ENCODE measurements at regions not wholly inside any gene's neighbourhood (a gene's known extent, or its start where the extent isn't known, plus 50 kb on each side); places are given as distances from the start of the nearest gene placed in this dataset.
"Not testable (repeated sequence)": the region's sequence is repeated elsewhere in the genome, so short reads cannot be mapped to it uniquely, and the experiment has no call there.

GRCh38 chr7:80014511-80014910, 120.1 kb upstream of the GNAI1 start:
- H3K4me1 ChIP-seq (replicated peaks in 1 of 2): no peaks in the 10 kb centered on the region
- 67 to 100% (median 89%) methylated on average over 1 to 2 of the region's 2 CpGs; no CpG with 5 or more reads in 2 of the 10 experiments for WGBS, 10 experiments
- ATAC-seq (replicated peaks in 6 of 8): peak in 1 of 8 experiments; percentile 82
- H3K4me3 ChIP-seq: no peak overlapping the region
- in situ Hi-C loops (cut with MboI; ENCODE audit: low pct_unique_long_range_greater_than_20kb in 2 of 9, low sequenced_read_pairs in 9 of 9, unreplicated experiment in 9 of 9): loop anchor here in 5 of 9 experiments (25.0 kb wide), 1 partner anchor 727 kb away; no protein-coding TSS in a partner anchor
- no peak overlapping the region for H3K27ac ChIP-seq

- H3K27ac ChIP-seq: no peak overlapping the region
- in situ Hi-C loops (cut with MboI; ENCODE audit: low pct_unique_long_range_greater_than_20kb in 2 of 9, low sequenced_read_pairs in 9 of 9, unreplicated experiment in 9 of 9): loop anchor here in 5 of 9 experiments (25.0 kb wide), 1 partner anchor 721 kb away; no protein-coding TSS in a partner anchor
- ATAC-seq (replicated peaks in 6 of 8): peak in 5 of 8 experiments; percentile 26 to 86 (median 48)
- H3K4me1 ChIP-seq (replicated peaks in 1 of 2): no peaks in the 10 kb centered on the region
- WGBS, 10 experiments: 0 to 29% (median 20%) methylated on average over 1 of the region's 1 CpG; no CpG with 5 or more reads in 5 of the 10 experiments
- no peak overlapping the region for H3K4me3 ChIP-seq
These were observed 126.6 kb upstream of the GNAI1 start for GRCh38 chr7:80008039-80008438.

GRCh38 chr7:80002865-80003264, 131.8 kb upstream of the GNAI1 start:
- no peak for ATAC-seq (replicated peaks in 6 of 8)
- no peaks in the 10 kb centered on the region for H3K4me1 ChIP-seq (replicated peaks in 1 of 2)
- no peak overlapping the region for H3K27ac ChIP-seq
- in situ Hi-C loops (cut with MboI; ENCODE audit: low pct_unique_long_range_greater_than_20kb in 2 of 9, low sequenced_read_pairs in 9 of 9, unreplicated experiment in 9 of 9): loop anchor here in 5 of 9 experiments (25.0 kb wide), 1 partner anchor 716 kb away; no protein-coding TSS in a partner anchor
- 0 to 91% (median 55%) methylated on average over 1 to 2 of the region's 2 CpGs; no CpG with 5 or more reads in 1 of the 10 experiments for WGBS, 10 experiments
- no peak overlapping the region for H3K4me3 ChIP-seq

GRCh38 chr7:79998363-79998762, 136.3 kb upstream of the GNAI1 start:
- H3K4me3 ChIP-seq: no peak overlapping the region
- ATAC-seq (replicated peaks in 6 of 8): no peak
- 0 to 100% (median 89%) methylated on average over 1 of the region's 1 CpG; no CpG with 5 or more reads in 3 of the 10 experiments for WGBS, 10 experiments
- H3K27ac ChIP-seq: no peak overlapping the region
- no peaks in the 10 kb centered on the region for H3K4me1 ChIP-seq (replicated peaks in 1 of 2)
- in situ Hi-C loops (cut with MboI; ENCODE audit: low pct_unique_long_range_greater_than_20kb in 2 of 9, low sequenced_read_pairs in 9 of 9, unreplicated experiment in 9 of 9): no loop called here

- Histone ChIP-seq H3K27ac (no peak overlapping the region), H3K4me1 (replicated peaks in 1 of 2) (no peaks in the 10 kb centered on the region), H3K4me3 (no peak overlapping the region)
- ATAC-seq (replicated peaks in 6 of 8): no peak
- in situ Hi-C loops (cut with MboI; ENCODE audit: low pct_unique_long_range_greater_than_20kb in 2 of 9, low sequenced_read_pairs in 9 of 9, unreplicated experiment in 9 of 9): no loop called here
- WGBS, 10 experiments: 17 to 100% (median 80%) methylated on average over 1 of the region's 1 CpG; no CpG with 5 or more reads in 1 of the 10 experiments
These were observed 137.3 kb upstream of the GNAI1 start for GRCh38 chr7:79997345-79997744.

- ATAC-seq (replicated peaks in 6 of 8); H3K4me1 ChIP-seq (replicated peaks in 1 of 2); in situ Hi-C loops (cut with MboI; ENCODE audit: low pct_unique_long_range_greater_than_20kb in 2 of 9, low sequenced_read_pairs in 9 of 9, unreplicated experiment in 9 of 9): not testable (repeated sequence)
These were observed 138.9 kb upstream of the GNAI1 start for GRCh38 chr7:79995741-79996140.

GRCh38 chr7:79988653-79989052, 146.0 kb upstream of the GNAI1 start:
- WGBS, 10 experiments: 44 to 100% (median 57%) methylated on average over 1 of the region's 1 CpG; no CpG with 5 or more reads in 5 of the 10 experiments
- peak in 5 of 8 experiments; percentile 80 to 99 (median 87) for ATAC-seq (replicated peaks in 6 of 8)
- H3K4me3 ChIP-seq: no peak overlapping the region
- in situ Hi-C loops (cut with MboI; ENCODE audit: low pct_unique_long_range_greater_than_20kb in 2 of 9, low sequenced_read_pairs in 9 of 9, unreplicated experiment in 9 of 9): no loop called here
- no peak overlapping the region for H3K27ac ChIP-seq
- peaks cover 0 to 12% of the 10 kb centered on the region in 2 donors for H3K4me1 ChIP-seq (replicated peaks in 1 of 2)

More at GRCh38 chr7:79995741-79996140, 138.9 kb upstream of the GNAI1 start:
- H3K4me3 ChIP-seq, H3K27ac ChIP-seq: not testable (repeated sequence)
- 80 to 100% (median 94%) methylated on average over 1 to 3 of the region's 3 CpGs; no CpG with 5 or more reads in 1 of the 10 experiments for whole genome bisulfite sequencing, 10 experiments

GRCh38 chr7:79984210-79984609, 150.4 kb upstream of the GNAI1 start:
- 0 to 92% (median 84%) methylated on average over 1 to 2 of the region's 2 CpGs; no CpG with 5 or more reads in 1 of the 10 experiments for WGBS, 10 experiments
- Histone ChIP-seq H3K4me3 (no peak overlapping the region), H3K27ac (no peak overlapping the region), H3K4me1 (replicated peaks in 1 of 2) (peaks cover 0 to 14% of the 10 kb centered on the region in 2 donors)
- ATAC-seq (replicated peaks in 6 of 8): no peak
- in situ Hi-C loops (cut with MboI; ENCODE audit: low pct_unique_long_range_greater_than_20kb in 2 of 9, low sequenced_read_pairs in 9 of 9, unreplicated experiment in 9 of 9): no loop called here

- no peak overlapping the region for H3K4me3 ChIP-seq
- no peak overlapping the region for H3K27ac ChIP-seq
- 0 to 83% (median 51%) methylated on average over 1 to 2 of the region's 2 CpGs for WGBS, 10 experiments
- H3K4me1 ChIP-seq (replicated peaks in 1 of 2): peaks cover 0 to 4% of the 10 kb centered on the region in 2 donors
- in situ Hi-C loops (cut with MboI; ENCODE audit: low pct_unique_long_range_greater_than_20kb in 2 of 9, low sequenced_read_pairs in 9 of 9, unreplicated experiment in 9 of 9): no loop called here
- ATAC-seq (replicated peaks in 6 of 8): no peak
These were observed 152.4 kb upstream of the GNAI1 start for GRCh38 chr7:79982141-79982770.

GRCh38 chr7:79980376-79980775, 154.3 kb upstream of the GNAI1 start:
- H3K27ac ChIP-seq: no peak overlapping the region
- no peak overlapping the region for H3K4me3 ChIP-seq
- no peak for ATAC-seq (replicated peaks in 6 of 8)
- WGBS, 10 experiments: 0 to 100% (median 78%) methylated on average over 1 of the region's 1 CpG; no CpG with 5 or more reads in 2 of the 10 experiments
- H3K4me1 ChIP-seq (replicated peaks in 1 of 2): peaks cover 0 to 4% of the 10 kb centered on the region in 2 donors
- in situ Hi-C loops (cut with MboI; ENCODE audit: low pct_unique_long_range_greater_than_20kb in 2 of 9, low sequenced_read_pairs in 9 of 9, unreplicated experiment in 9 of 9): no loop called here

GRCh38 chr7:79979437-79979836, 155.2 kb upstream of the GNAI1 start:
- Histone ChIP-seq H3K4me3 (no peak overlapping the region), H3K4me1 (replicated peaks in 1 of 2) (peaks cover 0 to 4% of the 10 kb centered on the region in 2 donors), H3K27ac (no peak overlapping the region)
- no peak for ATAC-seq (replicated peaks in 6 of 8)
- WGBS, 10 experiments: 25 to 100% (median 87%) methylated on average over 2 of the region's 2 CpGs; no CpG with 5 or more reads in 1 of the 10 experiments
- in situ Hi-C loops (cut with MboI; ENCODE audit: low pct_unique_long_range_greater_than_20kb in 2 of 9, low sequenced_read_pairs in 9 of 9, unreplicated experiment in 9 of 9): no loop called here

GRCh38 chr7:79977481-79977880, 157.2 kb upstream of the GNAI1 start:
- 85% methylated on average over 4 of the region's 16 CpGs; no CpG with 5 or more reads in 9 of the 10 experiments for WGBS, 10 experiments
- ATAC-seq (replicated peaks in 6 of 8): no peak
- Histone ChIP-seq H3K4me3 (no peak overlapping the region), H3K4me1 (replicated peaks in 1 of 2) (peaks cover 0 to 3% of the 10 kb centered on the region in 2 donors), H3K27ac (no peak overlapping the region)
- in situ Hi-C loops (cut with MboI; ENCODE audit: low pct_unique_long_range_greater_than_20kb in 2 of 9, low sequenced_read_pairs in 9 of 9, unreplicated experiment in 9 of 9): no loop called here

GRCh38 chr7:79976711-79977020, 158.0 kb upstream of the GNAI1 start:
- H3K27ac ChIP-seq; ATAC-seq (replicated peaks in 6 of 8); in situ Hi-C loops (cut with MboI; ENCODE audit: low pct_unique_long_range_greater_than_20kb in 2 of 9, low sequenced_read_pairs in 9 of 9, unreplicated experiment in 9 of 9); H3K4me1 ChIP-seq (replicated peaks in 1 of 2); H3K4me3 ChIP-seq: not testable (repeated sequence)
- 25 to 100% (median 76%) methylated on average over 1 to 3 of the region's 5 CpGs; no CpG with 5 or more reads in 5 of the 10 experiments for WGBS, 10 experiments

Measured in motor neuron (in vitro differentiated cells).